Thyroid gland (tissue), 4 donors: ENCODE measurements at regions not wholly inside any gene's neighbourhood (a gene's known extent, or its start where the extent isn't known, plus 50 kb on each side); places are given as distances from the start of the nearest gene placed in this dataset.

ENCODE experiments used
- DNase-seq, 2 donors: peaks; one replicate each; pipeline ENCODE4 v3.0.0-alpha.2; 2019
- H3K27ac ChIP-seq, 3 donors: fragments of 200-600 bp; sonication (generic); 1 replicate in 2 of 3; 2 replicates in 1 of 3; pipeline ENCODE4 v1.5.1; 2016 to 2019; ENCODE audit warnings: mild to moderate bottlenecking in 1 of 3, moderate library complexity in 1 of 3
- H3K27me3 ChIP-seq: fragments of 200-600 bp; sonication (generic); one replicate; pipeline ENCODE4 v1.5.1; 2019
- H3K36me3 ChIP-seq, 2 donors: fragments of 200-600 bp; sonication (generic); one replicate each; pipeline ENCODE4 v1.5.1; 2016 to 2019
- H3K4me1 ChIP-seq, 2 donors: fragments of 200-600 bp; sonication (generic); one replicate each; pipeline ENCODE4 v1.5.1; 2017 to 2019
- H3K4me3 ChIP-seq, 3 donors: fragments of 200-600 bp; sonication (generic); replicated peaks in 1 of 3; 1 replicate in 2 of 3; 2 replicates in 1 of 3; pipeline ENCODE4 v1.5.1; 2016; ENCODE audit warnings: mild to moderate bottlenecking in 1 of 3
- H3K9me3 ChIP-seq: fragments of 200-600 bp; sonication (generic); one replicate; pipeline ENCODE4 v1.5.1; 2017
- POLR2A ChIP-seq, 2 donors: fragments of 450-650 bp; IDR thresholded peaks; one replicate each; pipeline ENCODE4 v1.6.1; 2017; ENCODE audit warnings: antibody characterized with exemption in 2 of 2, mild to moderate bottlenecking in 2 of 2, moderate library complexity in 1 of 2
- WGBS, 2 donors: methylation state at CpG; one replicate each; pipeline ENCODE4 v1.1.5; 2017; 5-methylcytosine and 5-hydroxymethylcytosine counted together
- intact Hi-C: fragments of 100-400 bp; cut with DNase I; formaldehyde crosslinking; loops from one replicate; pipeline ENCODE4 v1.15.1; 2023
- TF ChIP-seq, protein P1 (sequence below), 6 experiments: fragments of 200-600 bp in 3 of 6; fragments of 450-650 bp in 3 of 6; sonication (generic) in 3 of 6; IDR thresholded peaks; one replicate each; pipeline ENCODE4 v1.5.1; 2016 to 2019; ENCODE audit warnings: antibody characterized with exemption in 6 of 6, mild to moderate bottlenecking in 2 of 6, inconsistent platforms in 1 of 6, moderate library complexity in 1 of 6

DNA sequence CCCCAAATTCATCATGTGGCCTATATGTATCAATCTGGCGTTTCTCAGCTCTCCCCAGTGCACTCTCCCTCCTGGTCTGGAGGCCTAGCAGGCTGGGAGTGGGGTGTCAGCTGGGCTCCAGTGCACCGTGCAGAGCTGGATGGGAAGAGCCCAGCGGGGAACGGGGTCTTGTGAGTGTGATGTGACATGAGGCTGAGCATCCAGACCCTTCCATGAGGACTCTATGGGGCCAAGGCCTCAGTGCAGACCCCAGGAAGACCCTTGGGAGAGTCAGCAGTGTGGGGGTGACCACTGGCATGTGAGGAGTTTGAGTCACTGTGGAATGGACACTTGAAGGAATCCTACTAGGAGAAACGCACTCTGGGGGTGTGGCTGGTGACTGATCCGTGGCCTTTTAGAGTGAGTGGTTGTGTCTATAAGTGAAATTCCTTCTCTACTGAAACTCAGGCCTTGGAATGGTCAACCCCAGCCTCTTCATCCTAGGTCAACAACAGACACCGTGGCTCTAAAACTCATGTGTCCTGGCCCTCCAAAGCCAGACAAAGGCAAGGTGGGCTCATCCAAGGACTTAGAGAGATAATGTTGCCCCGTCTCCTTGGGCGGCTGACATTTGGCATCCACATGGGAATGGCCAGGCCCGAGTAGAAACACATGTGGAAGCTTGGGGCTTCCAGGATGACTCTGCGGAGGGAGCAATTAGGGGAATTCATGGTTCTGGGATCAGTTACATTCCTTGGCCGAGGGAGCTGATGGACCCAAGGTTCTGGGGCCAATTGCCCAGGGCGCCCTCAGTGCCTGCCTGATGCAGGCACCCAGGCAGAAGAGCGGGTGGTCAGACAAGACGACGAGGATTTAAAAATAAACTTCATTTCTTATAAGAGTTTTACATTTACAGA lies 156.0 kb upstream of the TWIST2 start:
- TF ChIP-seq, protein P1, sequence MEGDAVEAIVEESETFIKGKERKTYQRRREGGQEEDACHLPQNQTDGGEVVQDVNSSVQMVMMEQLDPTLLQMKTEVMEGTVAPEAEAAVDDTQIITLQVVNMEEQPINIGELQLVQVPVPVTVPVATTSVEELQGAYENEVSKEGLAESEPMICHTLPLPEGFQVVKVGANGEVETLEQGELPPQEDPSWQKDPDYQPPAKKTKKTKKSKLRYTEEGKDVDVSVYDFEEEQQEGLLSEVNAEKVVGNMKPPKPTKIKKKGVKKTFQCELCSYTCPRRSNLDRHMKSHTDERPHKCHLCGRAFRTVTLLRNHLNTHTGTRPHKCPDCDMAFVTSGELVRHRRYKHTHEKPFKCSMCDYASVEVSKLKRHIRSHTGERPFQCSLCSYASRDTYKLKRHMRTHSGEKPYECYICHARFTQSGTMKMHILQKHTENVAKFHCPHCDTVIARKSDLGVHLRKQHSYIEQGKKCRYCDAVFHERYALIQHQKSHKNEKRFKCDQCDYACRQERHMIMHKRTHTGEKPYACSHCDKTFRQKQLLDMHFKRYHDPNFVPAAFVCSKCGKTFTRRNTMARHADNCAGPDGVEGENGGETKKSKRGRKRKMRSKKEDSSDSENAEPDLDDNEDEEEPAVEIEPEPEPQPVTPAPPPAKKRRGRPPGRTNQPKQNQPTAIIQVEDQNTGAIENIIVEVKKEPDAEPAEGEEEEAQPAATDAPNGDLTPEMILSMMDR (IDR thresholded peaks at IDR 0.05): no peak
- no peak for TF ChIP-seq POLR2A (IDR thresholded peaks at IDR 0.05)
- H3K27me3 ChIP-seq: no peaks in the 10 kb centered on the region
- intact Hi-C loops: no loop called here
- H3K27ac ChIP-seq: no peak overlapping the region
- no peaks in the 10 kb centered on the region for H3K9me3 ChIP-seq
- no peak overlapping the region for H3K4me3 ChIP-seq
- WGBS, 2 donors: 81 to 90% methylated on average over 16 of the region's 16 CpGs
- H3K36me3 ChIP-seq: no peaks in the 10 kb centered on the region
- peaks cover 0 to 11% of the 10 kb centered on the region in 2 donors for H3K4me1 ChIP-seq
- DNase-seq: no peak

DNA sequence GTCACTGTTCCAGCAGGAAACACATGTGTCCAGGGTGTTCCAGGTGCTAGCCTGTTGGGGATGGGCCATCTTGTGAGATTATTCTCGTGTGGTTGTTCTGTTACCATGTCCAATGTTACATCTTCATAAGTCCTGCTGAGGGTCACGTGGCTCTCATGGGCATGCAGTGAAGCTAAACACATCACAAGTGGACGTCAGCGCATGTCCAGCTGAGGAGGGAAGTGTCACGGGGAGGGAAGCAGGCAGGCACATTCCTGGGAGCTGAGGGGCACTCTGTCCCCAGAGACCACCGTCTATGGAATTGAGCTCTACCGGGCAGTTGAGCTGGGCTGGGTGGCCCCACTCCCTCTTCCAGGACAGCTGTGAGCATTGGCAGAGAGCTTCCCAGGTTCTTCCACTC lies 155.3 kb upstream of the TWIST2 start:
- TF ChIP-seq POLR2A (IDR thresholded peaks at IDR 0.05): no peak
- TF ChIP-seq, protein P1 (IDR thresholded peaks at IDR 0.05): no peak
- no peaks in the 10 kb centered on the region for H3K27me3 ChIP-seq
- no peak overlapping the region for H3K27ac ChIP-seq
- no peak overlapping the region for H3K4me3 ChIP-seq
- peaks cover 0 to 11% of the 10 kb centered on the region in 2 donors for H3K4me1 ChIP-seq
- H3K9me3 ChIP-seq: no peaks in the 10 kb centered on the region
- no peaks in the 10 kb centered on the region for H3K36me3 ChIP-seq
- intact Hi-C loops: no loop called here
- DNase-seq: no peak
- WGBS, 2 donors: 77 to 81% methylated on average over 6 to 7 of the region's 7 CpGs

DNA sequence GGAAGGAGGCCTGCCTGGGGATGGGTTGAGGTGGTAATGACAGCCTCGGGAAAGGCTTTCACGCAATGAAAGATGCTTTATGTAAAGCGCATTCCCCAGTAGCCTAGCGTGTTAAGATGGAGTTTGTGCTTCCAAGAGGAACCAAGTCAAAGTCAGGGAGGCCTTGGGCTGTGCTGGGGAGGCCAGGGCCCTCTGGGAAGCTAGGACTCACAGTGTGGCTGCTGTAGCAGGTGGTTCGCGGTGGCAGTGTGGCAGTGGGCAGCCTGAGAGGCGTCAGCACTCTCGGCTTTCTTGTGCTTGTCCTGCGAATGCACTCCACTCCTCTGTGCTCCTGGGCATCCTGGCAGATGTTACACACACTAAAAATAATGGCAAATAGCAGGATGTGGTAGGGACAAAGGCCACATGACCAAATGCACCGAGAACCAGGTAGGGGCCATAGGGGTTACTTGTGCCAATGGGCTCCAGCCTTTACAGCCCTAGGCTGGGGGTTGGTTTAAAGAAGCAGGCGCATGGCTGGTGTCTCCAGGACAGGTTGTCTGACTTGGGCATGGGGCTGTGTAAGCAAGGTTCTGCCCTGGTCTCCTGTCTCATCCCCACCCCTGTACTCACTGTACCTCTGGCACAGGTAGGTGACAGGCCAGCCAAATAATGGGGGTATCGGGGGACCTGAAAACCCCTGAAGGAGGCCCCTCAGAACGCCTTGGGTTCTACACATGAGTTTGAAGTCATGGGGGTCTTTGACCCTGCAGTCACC lies 154.4 kb upstream of the TWIST2 start:
- Histone ChIP-seq H3K36me3 (no peaks in the 10 kb centered on the region), H3K9me3 (no peaks in the 10 kb centered on the region), H3K4me3 (no peak overlapping the region), H3K27me3 (no peaks in the 10 kb centered on the region), H3K4me1 (peaks cover 0 to 11% of the 10 kb centered on the region in 2 donors), H3K27ac (no peak overlapping the region)
- TF ChIP-seq POLR2A (IDR thresholded peaks at IDR 0.05): no peak
- TF ChIP-seq, protein P1 (IDR thresholded peaks at IDR 0.05): no peak
- 88 to 93% methylated on average over 8 to 13 of the region's 13 CpGs for WGBS, 2 donors
- DNase-seq: no peak
- intact Hi-C loops: no loop called here

DNA sequence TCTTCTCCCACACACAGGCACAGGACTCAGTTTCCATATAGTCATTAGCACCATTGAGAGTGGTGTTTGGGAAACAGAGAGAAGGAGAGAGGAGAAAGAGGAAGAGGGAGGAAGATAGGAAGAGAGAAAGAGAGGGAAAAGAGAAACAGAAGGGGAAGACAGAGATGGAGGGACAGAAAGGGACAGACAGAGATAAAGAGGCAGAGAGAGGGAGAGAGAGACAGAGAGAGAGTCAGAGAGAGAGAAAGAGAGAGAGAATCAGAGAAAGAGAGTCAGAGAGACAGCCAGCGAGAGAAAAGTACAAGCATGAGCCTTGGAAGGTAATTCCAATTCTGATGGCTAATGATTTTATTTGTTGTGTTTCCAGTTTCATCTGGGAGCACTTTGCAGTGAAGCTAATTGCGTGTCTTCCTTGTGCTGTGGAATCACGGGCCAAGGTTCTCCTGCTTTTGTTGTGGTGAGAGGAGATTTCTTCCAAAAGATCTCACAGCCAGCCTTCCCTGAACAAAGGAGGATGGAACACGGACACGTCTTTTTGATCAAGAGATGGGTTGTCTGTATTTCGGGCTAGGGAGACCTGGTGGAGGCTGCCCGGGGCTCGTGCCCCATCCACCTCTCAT lies 153.6 kb upstream of the TWIST2 start:
- WGBS, 2 donors: 87 to 96% methylated on average over 8 of the region's 8 CpGs
- Histone ChIP-seq H3K4me3 (no peak overlapping the region), H3K36me3 (no peaks in the 10 kb centered on the region), H3K27me3 (no peaks in the 10 kb centered on the region), H3K4me1 (peaks cover 0 to 11% of the 10 kb centered on the region in 2 donors), H3K9me3 (no peaks in the 10 kb centered on the region), H3K27ac (no peak overlapping the region)
- intact Hi-C loops: no loop called here
- DNase-seq: no peak
- no peak for TF ChIP-seq POLR2A (IDR thresholded peaks at IDR 0.05)
- TF ChIP-seq, protein P1 (IDR thresholded peaks at IDR 0.05): no peak
